GM19467 (cell line): ENCODE measurements at regions not wholly inside any gene's neighbourhood (a gene's known extent, or its start where the extent isn't known, plus 50 kb on each side); places are given as distances from the start of the nearest gene placed in this dataset.
"Not testable (repeated sequence)": the region's sequence is repeated elsewhere in the genome, so short reads cannot be mapped to it uniquely, and the experiment has no call there.

Experiments
- ATAC-seq: cut with Tn5 transposase; IDR thresholded peaks from one replicate; pipeline ENCODE4 v1.9.1; 2021; ENCODE audit warnings: mild to moderate bottlenecking, moderate library complexity; ENCODE audit not compliant: unreplicated experiment

DNA sequence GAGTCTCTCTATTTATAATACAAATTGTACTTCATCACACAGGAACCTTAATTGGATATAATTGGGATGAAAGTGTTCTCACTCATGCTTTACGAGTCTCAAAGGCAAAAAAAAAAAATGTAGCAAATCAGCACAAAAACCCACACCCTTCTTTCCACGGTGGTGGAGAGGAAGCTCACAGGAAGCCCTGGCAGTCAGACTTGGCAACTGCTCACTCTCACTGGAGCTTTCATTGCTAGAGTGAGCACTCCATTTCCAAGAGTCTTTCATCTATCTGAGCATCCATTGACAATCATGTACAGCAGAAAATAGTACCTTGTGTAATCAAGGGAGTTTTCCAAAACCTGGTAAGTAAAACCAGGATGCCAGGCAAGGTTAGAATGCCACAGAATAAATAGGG lies 2159.4 kb upstream of the AGA start:
- no peak for ATAC-seq

DNA sequence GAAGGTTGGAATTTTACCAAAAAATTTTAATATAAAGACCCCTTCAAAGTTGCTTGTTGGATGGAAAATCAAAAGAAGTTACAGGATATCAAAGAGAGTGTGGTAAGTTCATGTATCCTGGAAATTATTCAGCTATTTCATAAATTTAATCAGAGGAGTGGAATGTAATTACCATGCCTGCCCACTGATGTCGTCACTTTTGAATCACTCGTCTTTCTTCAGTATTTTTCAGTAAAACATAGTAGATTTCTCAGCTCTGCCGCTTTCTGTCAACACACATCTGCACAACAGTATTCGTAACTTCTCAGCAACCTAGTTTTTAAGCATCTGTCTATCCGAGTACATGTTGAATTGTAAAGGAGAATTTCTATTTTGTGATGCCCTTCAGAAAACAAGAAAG lies 2163.0 kb upstream of the AGA start:
- ATAC-seq, result no peak

DNA sequence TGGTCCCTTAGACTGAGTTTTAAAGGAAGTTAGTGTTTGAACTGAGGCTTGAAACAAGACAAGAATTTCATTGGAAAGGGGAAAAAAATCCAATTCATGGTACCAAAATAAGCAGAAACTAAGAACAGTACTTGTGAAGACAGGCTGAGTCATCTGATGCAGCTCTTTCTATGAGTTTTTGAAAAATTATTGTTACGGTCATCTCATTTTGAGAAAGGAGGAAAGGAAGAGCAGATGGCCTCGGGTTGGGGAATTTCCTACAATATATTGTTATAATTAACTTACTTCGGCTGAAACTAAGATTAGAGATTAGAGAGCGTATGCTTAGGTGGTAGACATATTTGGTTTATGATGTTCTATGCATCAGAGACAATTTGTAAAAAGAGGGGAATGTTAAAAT lies 2164.8 kb upstream of the AGA start:
- no peak for ATAC-seq

DNA sequence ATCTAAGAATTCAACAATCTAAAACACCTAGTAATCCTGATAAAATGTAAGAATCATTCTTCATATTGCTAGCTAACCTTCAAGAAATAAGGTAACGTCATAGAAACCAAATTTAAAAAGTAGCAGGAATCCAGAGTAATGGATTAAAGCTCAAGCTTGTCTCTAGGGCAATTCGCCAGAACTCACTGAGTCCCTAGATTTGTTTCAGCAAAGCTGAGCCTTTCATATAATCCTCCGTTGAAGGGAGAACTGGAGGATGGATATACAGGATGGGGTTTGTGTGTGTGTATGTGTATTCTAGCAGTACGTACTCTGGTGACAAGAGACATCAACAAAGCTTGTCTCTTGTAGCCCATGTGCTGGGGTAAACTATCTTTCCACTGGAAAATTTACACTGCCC lies 2173.5 kb upstream of the AGA start:
- ATAC-seq, result no peak

DNA sequence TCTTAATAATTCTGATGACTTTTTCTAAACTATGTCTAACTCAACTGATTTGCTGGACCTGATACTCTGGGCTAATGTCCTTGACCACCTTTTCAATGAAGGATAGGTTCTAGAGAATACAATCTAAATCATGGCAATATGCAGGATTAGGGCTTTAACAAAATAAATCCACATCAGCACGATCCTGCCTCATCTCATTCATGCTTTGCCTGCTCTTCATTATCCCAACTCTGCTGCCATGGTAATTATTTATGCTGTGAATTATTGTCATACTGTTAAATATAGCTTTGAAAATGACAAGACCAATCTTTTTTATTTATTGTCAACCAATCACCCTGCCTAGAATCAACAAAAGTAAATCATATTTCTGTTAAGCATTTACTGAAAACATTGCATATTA lies 2176.7 kb upstream of the AGA start:
- ATAC-seq, result no peak

DNA sequence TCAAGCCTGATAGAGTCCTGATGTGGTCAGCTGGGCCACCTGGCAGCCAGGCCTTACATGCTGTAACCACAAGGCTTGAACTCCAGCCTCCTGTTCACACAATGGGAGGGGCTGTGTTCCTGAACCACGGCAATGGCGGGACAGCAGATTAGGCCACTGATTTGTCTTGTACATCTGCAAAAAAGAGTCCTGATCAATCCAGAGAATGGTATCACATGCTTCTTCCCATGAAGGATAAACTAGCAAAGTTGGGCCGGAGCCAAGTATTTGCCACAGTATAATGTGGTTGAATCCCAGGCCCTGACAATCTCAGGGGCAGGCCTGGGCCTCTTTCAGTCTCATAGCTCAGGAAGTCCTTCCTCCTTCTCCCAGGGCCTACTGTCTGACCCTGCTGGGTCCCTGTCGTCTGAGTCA lies 2182.5 kb upstream of the AGA start:
- no peak for ATAC-seq

DNA sequence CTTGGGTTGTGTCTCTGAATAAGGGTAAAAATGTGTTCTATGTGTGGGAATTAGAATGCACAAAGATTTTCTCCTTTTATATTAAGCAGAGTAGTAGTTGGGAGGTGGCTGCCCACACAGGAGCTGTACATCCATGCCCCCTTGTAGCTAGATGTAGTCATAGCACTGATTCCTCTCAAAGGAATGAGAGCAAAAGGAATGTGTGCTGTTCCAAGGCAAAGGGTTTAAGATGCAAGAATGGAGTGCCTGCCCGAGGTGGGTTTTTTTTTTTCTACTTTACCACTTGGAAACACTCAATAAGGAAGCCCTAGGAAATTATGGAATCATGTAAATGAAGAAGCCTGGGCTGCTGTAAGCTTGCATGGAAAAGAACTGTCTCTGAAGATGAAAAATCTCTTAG lies 2183.2 kb upstream of the AGA start:
- ATAC-seq, result no peak

DNA sequence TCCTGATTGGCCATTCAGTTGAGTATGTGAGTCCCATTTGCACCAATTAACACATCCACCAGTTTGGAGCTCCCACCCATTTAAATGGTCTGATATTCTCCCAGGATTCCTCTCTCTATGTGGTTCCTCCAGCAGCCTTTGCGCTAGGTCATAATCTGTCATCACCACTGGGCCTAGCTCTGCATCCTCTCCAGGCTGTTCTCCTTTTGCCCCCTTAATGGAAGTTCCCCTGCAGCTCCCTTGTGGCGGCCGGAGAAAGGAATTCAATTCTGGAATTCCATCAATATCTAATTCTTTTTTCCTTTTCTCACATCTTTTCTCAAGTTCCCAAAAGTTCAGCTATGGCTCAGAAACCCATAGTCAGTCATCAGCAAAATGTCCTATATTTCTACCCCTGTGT lies 2184.4 kb upstream of the AGA start:
- no peak for ATAC-seq

DNA sequence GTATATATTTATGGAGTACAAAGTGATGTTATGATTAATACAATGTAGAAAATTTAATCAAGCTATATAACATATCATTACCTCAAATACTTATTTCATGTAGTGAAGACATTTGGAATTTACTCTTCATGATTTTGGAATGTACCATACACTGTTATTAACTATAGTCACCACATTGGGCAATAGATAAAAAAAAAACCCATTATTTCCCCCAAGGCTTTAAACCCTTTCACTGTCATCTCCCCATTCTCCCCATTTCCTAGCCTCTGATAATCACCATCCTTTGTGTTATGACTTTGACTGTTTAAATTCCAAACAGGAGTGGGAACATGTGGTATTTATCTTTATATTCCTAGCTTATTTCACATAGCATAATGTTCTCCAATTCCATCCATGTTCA lies 2189.1 kb upstream of the AGA start:
- no peak for ATAC-seq

DNA sequence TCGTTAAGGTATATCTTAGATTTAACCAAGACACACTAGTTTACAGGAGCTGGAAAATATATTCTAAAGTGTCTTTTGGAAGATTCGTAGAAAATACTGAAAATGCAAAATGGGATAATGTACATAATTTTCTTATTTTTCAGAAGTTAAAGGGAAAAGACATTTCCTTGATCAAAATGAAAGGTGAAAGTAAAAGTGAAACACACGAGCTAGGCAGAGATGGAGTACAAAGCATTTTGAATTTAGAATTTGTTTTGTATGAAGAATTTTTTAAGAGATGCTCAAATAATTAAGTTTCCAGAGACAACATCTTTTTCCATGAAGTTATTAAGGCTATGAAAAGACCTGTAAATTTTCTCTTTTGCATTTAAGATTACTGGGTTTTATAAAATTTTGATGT lies 2192.6 kb upstream of the AGA start:
- no peak for ATAC-seq

DNA sequence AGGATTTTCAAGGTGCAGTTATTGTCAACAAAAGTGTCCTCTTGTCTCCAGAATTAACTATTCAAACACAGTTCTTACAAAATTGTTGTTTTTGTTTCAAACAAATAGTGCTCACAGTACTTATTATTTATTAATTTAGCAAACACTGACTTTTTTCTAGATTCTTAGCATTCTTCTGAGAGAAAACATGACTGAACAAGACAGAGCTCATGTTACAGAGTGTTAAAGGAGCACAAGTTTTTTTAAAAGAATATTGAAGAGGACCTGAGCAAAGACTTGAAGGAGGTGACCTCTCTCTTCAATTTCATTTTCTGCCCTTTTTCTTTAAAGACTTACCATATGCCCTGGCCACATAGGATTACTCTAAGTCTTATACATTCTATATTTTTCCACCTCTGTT lies 2220.3 kb upstream of the AGA start:
- no peak for ATAC-seq

DNA sequence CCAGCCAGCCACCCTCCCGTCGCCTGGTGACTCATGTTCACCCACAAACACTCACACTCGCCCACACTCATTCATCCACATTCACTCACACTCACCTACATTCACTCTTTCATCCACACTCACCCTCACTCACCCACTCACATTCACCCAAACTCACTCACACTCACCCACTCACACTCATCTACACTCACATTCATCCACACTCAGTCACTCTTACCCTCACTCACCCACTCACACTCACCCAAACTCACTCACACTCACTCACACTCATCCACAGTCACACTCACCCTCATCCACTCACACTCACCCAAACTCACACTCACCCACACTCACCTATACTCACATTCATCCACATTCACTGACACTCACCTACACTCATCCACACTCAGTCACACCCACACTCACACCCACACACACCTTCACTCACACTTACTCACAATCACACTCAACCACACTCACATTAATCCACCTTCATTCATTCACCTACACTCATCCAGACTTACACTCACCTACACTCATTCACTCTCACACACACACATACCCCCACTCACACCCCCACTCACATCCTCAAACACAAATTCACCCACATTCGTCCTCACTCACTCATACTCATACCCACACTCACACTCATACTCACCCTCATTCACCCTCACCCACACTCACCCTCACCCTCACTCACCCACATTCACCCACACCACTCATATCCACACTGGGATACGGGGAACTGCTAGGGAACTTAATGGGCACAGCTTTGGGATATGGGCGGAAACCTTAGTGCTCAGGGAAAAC lies 2221.6 kb upstream of the AGA start:
- ATAC-seq, result no peak

DNA sequence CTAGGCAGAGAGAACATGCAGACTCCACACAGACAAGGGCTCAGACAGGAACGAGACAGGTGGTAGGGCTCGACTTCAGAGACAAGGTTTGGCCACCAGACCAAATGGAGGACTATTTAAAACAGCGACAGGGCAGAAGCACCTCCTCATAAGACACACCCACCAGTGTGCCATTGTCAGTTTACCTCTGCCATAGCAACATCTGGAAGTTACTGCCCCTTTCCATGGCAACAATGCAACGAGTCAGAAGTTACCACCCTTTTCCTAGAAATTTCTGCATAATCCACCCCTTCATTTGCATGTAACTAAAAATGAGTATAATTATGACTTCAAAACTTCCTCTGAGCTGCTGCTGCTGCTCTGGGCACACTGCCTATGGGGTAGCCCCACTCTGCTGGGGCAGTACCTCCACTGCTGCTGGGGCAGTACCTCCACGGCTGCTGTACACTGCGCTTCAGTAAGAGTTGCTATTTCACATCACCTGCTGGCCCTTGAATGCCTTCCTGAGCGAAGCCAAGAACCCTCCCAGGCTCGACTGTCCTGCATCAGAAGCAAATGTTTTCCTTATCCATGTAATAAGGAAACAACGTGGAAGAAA lies 2222.3 kb upstream of the AGA start:
- ATAC-seq, result no peak

DNA sequence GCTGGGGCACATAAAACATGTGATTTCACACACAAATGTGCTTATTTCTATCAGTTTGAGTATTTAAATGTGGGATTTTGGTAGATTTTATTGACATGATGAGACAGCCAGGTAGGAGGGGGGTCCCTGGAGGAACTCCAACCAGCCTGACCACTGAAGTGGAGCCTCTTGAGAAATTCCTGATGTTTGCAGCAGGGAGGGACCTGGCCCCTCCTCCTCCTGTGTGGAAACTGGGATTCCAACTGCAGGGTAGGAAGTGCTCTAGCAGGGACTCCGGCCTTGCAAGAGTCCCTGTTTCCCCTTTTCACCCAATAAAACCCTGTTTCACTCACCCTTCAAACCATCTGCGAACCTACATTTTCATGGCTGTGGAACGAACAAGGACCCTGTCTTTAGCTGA lies 2224.0 kb upstream of the AGA start:
- no peak for ATAC-seq

DNA sequence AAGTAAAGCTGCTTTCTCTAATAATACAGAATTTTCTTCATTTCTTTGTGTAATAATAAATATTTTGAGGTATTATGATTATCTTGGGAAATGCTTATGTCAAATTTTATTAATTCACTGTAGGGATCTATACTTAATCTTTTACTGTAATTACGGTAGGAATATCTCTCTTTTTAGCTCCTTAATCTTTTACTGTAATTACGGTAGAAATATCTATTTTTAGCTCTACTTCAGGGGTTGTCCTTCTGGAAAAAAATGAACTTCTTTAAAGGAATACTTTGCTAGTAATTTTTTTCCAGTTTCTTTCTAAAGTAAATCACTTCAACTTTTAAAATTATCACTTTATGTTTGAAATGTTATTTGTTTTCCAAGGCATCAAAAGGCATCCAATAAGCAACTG lies 2229.4 kb upstream of the AGA start:
- ATAC-seq, result no peak

DNA sequence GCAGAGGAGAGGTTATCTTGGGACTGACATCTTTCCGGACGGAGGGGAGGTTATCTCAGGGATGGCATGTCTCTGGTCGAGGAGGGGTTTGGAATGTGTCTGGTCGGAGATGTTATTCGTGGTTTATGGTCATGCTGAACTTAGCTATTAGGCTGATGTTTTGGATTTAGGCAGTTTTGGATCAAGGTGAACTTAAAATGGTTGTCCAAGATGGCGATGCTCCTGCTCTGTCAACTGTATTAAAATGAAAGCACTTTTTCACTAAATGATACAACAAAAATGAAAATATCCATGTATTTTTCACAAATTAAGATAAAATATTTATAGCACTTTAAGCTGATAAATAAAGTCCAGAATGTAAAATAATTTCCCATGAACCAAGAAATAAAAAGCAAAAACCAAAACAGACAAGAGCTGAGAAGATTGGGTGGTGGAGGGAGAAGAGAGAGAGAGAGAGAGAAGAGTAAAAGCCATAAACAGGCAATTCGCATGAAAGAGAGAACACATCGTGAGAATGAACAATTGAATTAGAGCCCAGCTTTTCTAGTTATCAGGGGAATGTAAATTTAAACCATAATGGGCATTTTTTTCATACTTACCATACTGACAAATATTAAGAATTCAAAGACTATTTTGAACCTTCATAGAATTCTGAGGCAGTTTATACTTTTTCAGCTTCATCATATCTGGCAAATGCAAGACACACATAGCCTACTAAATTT lies 2236.0 kb upstream of the AGA start:
- no peak for ATAC-seq

DNA sequence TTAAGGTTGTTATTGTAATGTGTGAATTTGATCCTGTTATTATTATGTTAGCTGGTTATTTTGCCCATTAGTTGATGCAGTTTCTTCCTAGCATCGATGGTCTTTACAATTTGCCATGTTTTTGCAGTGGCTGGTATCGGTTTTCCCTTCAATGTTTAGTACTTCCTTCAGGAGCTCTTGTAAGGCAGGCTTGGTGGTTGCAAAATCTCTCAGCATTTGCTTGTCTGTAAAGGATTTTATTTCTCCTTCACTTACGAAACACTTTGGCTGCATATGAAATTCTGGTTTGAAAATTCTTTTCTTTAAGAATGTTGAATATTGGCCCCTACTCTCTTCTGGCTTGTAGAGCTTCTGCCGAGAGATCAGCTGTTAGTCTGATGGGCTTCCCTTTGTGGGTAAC lies 2241.4 kb upstream of the AGA start:
- ATAC-seq, result not testable (repeated sequence)

DNA sequence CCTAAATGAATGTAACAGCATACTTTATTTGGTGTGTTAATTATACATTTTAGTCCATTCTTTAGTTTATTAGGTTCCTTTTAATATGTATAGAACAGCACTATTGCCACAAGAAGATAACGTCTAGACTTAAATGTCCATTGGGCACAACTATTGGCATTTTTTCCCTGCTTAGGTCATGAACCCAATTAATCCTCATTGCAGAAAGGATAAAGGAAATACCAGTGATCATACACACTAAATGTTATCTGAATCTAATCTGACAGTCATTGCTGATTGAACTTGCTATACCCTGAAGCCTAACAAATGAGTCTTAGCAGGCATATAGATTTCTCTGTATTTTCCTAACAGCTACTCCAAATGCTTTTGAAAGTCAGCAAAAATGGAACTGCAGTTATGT lies 2250.0 kb upstream of the AGA start:
- no peak for ATAC-seq

DNA sequence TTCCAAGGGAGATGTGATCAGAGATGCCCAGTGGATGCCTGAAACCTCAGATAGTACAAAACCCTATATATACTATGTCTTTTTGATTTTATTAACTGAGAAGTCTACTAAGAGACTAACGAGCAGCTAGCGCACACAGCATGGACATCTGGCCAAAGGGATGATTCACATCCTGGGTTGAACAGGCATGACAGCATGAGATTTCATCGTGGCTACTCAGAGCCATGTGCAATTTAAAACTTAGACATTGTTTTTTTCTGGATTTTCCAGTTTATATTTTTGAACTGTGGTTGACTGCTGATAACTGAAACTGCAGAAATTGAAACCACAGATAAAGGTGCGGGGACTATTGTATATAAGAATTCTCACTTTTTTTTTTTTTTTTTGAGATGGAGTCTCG lies 2252.9 kb upstream of the AGA start:
- ATAC-seq, result no peak

DNA sequence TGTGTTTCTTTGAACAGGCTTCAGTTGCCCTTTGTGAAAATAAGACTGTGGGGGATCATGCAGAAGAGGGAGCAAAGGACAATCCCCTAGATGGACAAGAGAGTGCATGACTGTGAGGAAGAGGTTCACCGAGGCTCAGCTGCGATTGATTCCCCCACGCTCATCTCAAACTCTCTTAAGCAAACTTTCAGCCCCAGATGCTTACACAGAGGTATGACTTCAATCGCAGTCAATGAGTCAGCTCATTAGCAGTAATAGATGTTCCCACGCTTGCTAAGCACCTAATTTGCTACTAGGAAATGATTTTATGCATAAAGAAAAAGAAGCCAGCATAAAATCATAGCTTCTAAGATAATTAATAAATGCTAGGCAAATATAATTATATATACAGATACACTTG lies 2256.1 kb upstream of the AGA start:
- no peak for ATAC-seq

DNA sequence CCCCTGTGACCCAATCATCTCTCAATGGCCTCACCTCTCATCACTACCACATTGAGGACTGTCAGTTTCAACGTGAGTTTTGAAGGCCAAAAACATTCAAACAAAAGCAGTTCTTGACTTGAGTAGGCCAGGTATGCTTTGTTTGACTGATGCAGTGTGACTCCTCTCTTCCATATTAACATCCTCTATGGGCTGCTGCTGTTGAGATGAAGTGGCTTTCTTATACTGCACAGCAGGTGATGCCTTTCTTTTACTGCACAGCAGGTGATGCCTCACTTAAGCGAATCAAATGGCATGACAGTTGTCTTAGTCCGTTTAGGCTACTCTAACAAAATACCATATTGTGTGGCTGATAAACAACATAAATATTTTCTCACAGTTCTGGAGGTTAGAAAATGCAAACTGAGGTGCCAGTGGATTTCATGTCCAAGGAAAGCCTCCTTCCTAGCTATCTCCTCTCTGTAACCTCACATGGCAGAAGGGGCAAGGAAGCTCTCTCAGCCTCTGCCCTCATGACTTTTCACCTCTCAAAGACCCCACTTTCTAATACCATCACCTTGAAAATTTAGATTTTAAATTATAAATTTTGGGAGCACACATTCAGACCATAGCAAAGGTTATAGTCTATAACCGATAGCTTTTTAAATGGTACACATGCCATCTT lies 2267.9 kb upstream of the AGA start:
- no peak for ATAC-seq
